GM19455 (cell line): ENCODE measurements at regions not wholly inside any gene's neighbourhood (a gene's known extent, or its start where the extent isn't known, plus 50 kb on each side); places are given as distances from the start of the nearest gene placed in this dataset.
A peak's percentile ranks its signal among the peaks of the same experiment; 100 is the strongest.

Experiments used
- ATAC-seq: cut with Tn5 transposase; IDR thresholded peaks from one replicate; pipeline ENCODE4 v1.9.1; 2021; ENCODE audit not compliant: unreplicated experiment

DNA sequence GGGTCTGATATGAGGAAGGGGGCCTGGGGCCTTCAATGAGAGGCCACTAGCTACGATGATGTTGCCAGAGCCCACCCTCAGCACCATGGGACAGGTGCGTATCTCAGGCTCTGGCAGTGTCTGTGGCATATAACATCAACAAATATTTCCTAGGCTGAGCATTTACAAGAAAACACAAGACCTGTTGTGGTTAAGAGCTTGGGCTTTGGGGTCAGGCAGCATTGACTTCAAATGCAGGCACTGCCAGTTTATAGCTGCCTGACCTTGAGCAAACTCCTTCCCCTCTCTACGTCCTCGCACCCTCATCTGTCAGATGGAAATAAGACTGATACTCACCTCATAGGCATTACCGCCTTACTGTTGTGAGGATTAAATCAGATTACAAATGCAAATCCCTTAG lies 156.0 kb downstream of the KATNAL1 start:
- no peak for ATAC-seq

DNA sequence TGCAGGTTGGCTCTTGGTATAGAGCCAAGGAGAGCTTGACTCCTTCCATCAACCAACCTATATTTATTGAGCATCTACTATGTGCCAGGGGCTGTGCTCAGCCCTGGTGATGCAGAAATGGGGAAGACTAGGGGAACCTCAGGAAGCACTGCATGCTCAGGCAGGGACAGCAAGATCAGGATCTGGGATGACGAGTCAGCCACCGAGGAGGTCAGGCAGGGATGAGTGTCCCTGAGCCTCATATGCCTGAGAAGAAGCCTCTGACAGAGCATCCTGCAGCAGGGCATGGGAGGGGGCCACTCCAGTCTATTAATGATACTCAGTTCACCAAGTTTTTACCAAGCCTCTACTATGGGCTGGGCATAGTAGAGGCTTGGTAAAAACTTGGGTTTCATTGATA lies 158.1 kb downstream of the KATNAL1 start:
- no peak for ATAC-seq

DNA sequence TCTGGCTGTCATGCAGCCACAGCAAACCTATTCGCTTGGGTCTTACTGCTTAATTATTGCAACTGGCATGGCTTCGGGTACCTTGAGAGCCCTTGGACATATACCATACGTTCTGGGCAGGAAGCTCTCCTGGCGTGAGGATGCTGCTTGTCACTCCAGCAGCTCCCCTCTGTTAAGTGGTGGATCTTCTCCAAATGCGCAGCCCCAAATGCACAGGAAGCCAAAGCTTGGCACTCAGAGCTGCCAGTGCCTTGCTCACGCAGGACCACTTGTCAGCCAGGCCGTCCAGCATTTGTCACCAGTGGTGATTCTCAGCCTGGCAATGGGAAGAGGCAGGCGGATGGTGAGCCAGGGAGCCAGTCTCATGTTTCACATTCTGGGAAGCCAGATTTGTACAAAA lies 158.6 kb downstream of the KATNAL1 start:
- no peak for ATAC-seq

- ATAC-seq, result no peak
Observed at GRCh38 chr13:30148171-30148754, 159.1 kb downstream of the KATNAL1 start.

- ATAC-seq, result no peak
Observed at GRCh38 chr13:30147421-30147820, 159.9 kb downstream of the KATNAL1 start.

GRCh38 chr13:30147015-30147414 lies 160.3 kb downstream of the KATNAL1 start:
- no peak for ATAC-seq

DNA sequence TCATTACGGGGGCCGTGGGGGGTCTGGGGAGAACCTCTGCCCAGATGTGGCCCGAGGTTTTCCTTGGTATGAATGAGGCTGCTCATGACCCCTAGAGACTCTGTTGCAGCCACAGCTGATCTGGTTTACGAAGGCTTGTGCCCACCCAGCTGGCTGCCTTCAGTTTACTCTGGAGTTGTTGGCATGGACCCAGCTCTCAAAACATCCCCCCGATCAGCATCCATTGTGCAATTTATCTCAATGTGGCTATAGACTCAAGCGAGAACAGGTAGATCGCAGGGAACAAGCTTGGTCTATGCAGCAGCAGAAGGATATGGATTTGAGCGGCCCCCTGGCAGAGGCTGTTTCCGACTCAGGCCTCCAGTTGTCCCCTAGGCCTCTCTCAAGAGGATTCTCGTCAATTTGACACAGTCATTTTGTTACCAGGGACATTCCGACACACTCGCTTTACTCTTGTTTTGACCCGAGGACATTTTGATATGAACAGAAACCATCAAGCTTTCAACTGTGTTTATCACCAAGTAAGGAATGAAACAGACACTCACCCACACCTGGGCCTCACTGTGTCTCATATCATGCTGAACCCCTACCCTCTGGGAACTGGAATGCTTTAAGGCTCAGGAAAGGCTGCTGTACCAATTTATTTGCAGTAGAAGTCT lies 161.5 kb downstream of the KATNAL1 start:
- ATAC-seq, result peak; percentile 57

GRCh38 chr13:30143666-30144400 lies 163.5 kb downstream of the KATNAL1 start:
- no peak for ATAC-seq

DNA sequence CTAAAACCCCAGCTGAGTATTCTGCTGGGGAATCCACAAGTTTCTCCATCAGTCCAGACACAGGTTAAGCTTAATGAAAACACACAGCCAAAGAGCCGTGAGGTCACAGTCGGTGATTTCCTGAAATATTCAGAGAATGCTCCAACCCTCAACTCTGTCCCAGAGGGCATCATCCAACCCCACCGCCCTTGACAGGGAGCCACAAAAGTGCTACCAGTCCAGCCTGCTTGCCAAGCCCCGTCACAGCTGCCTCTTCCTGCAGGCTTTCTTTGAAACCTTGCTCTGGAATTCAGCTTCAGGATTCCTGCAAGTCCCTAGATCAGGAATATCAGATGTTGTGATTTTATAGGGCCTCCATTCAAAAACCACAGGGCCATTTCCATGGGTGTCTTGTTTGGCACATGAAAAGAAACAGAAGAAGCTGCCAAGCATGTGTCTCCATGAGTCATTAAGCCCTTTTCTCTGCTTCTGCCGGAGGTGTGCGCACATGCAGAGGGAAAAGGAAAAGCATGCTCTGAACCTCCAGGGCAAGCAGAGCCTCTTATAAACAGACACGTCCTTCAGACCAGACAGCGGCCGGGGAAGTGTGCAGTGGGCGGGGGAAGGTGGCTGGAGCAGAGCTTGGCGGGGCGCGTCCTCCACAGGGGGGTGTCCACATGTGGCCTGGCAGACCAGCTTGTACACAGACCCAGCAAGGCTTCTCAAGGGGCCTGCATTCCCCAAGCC lies 164.7 kb downstream of the KATNAL1 start:
- ATAC-seq, result no peak

DNA sequence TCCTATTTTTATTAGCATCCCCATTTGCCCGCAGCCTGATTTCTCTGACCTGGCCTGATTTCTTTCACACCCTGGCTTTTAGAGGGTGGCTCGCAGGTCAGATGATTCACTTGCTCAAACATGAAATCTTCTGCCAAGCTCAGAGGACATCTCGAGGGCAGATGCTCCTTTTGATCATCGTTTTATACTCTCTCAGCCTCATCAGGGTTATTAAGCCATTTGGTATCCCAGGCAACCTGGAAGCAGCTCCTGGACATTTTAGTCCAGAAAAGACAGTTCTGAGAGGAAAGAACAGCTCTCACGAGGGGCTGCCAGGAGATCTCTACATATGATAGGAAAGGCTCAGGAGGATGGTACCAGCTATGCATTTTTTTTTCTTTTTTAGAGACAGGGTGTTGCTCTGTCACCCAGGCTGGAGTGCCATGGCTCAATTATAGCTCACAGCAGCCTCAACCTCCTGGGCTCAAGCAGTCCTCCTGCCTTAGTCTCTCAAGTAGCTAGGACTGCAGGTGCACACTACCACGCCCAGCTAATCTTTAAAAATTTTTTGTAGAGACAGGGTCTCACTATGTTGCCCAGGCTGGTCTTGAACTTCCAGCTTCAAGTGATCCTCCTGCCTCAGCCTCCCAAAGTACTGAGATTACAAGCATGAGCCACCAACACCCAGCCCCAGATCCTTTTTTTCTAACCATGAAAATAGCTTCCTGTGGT lies 165.4 kb downstream of the KATNAL1 start:
- no peak for ATAC-seq

DNA sequence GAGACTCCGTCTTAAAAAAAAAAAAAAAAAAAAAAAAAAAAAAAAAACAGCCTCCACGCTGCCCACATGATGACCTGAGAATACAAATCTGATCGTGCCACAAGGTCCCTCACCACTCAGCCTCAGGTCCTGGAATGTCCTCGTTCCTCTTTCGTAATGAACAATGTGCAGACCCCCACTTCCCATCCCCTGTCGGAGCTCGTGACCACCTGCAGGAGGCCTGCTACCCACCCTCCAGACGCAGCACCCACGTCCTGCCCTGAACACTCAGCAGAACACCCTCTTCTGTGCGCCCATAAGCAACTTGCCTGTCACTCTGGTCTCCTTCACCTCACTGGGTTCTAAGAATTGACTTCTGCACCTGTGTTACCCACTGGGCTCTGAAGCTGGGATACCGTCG lies 166.4 kb downstream of the KATNAL1 start:
- no peak for ATAC-seq

- no peak for ATAC-seq
Observed at GRCh38 chr13:30138511-30138910, 168.8 kb downstream of the KATNAL1 start.

- ATAC-seq, result no peak
Observed at GRCh38 chr13:30135868-30136267, 171.5 kb downstream of the KATNAL1 start.

DNA sequence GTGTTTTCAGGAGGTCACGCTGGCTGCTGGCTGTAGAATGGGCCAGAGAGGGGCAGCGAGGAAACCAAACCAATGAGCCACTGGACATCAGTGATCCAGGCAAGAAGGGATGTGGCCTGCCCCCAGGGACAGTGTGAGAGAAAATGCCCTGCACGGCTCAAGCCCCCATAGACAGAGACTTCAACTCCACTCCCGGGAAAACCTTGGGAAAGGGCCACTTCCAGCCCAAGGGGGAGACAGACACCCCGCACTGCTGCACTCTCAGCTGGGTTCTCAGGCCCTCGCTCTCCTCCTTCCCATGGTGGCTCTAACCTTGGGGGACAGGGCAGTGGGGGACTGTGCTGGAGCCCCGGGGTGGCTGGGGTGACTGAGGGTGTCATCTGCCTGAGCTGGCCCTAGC lies 172.0 kb downstream of the KATNAL1 start:
- no peak for ATAC-seq

- no peak for ATAC-seq
Observed at GRCh38 chr13:30134578-30134977, 172.8 kb downstream of the KATNAL1 start.

DNA sequence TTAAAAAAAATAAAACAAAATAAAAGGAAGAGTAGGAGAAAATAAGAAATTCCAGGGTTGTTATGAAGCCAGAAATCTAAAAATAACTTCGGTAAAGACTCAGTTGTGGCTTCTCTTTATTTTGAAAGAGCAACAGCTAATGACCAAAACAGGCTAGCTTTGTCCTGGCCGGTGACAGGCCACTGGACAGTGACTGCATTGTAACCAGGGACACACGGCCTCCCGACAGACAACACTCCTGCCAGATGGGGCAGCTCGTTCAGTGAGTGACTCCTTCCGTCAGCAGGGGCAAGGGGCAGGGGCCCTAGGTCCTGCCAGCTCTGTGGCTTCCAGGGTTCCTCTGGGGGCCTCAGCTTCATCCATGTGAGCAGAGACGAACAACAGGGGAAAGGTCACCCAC lies 173.4 kb downstream of the KATNAL1 start:
- no peak for ATAC-seq

GRCh38 chr13:30133554-30133912 lies 173.8 kb downstream of the KATNAL1 start:
- ATAC-seq, result no peak

DNA sequence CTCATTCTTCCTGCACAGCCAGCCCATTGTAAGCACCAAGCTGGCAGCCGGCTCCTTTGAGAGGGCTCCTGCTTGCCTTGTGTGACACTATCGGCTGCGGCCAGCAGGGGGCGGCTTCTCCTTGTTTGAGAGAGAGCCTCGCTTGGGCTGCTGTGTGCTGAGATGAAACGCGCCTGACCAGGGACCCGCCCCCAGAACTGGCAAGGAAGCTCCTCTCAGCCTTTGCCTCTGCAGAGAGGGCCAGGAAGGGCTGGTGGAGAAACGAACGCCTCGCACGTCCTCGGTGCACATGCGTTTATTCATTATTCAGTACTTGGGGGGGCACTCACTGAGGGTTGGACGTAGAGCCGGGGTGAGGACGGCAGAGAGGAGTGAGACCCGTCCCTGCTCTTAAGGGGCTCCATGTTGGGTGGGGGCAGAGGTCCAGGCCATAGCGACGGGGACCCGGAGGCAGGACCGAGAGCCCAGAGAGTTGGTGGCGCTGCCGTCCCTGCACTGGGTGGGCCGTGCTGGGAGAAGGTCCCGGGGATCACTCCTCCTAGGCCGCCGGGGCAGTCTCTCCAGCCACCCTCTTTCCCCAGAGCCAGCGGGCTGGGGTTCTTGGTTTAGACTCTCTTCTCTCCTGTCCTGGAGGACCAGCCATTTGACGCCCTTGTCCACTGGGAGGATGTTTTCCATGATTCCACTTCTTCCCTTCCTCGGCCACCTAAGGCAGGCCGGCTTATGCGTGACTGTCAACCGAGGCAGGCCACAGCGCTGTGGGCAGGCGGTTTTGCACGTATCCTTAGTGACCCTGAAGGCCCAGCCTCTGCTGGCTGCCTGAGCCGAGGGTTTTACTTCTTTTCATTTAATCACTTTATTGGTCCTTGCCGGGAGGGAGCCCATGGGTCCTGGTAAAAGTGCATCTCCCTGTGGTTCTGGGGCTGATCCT lies 174.5 kb downstream of the KATNAL1 start:
- peak; percentile 92 for ATAC-seq

- ATAC-seq, result no peak
Observed at GRCh38 chr13:30129411-30129810, 177.9 kb downstream of the KATNAL1 start.

- ATAC-seq, result no peak
Observed at GRCh38 chr13:30128591-30128990, 178.8 kb downstream of the KATNAL1 start.
